Spleen (tissue), 11 donors: ENCODE measurements at regions not wholly inside any gene's neighbourhood (a gene's known extent, or its start where the extent isn't known, plus 50 kb on each side); places are given as distances from the start of the nearest gene placed in this dataset.

Experiments
- DNase-seq: peaks from one replicate; pipeline ENCODE4 v3.0.0-alpha.2; 2020
- H3K27ac ChIP-seq, 8 donors: fragments of 200-600 bp; sonication (generic) in 7 of 8; 1 replicate in 4 of 8; 2 replicates in 4 of 8; pipeline versions ENCODE4 v1.5.0 to v1.8.0; 2016 to 2021; ENCODE audit warnings: inconsistent platforms in 4 of 8, mild to moderate bottlenecking in 4 of 8, moderate library complexity in 1 of 8
- H3K27me3 ChIP-seq, 7 donors: fragments of 200-600 bp; sonication (generic) in 6 of 7; replicated peaks in 1 of 7; 1 replicate in 4 of 7; 2 replicates in 3 of 7; pipeline versions ENCODE4 v1.5.0 to v1.8.0; 2016 to 2021; ENCODE audit warnings: inconsistent platforms in 3 of 7, mild to moderate bottlenecking in 1 of 7
- H3K36me3 ChIP-seq, 6 donors: fragments of 200-600 bp; sonication (generic) in 5 of 6; 1 replicate in 4 of 6; 2 replicates in 2 of 6; pipeline versions ENCODE4 v1.5.0 to v1.8.0; 2016 to 2021; ENCODE audit warnings: inconsistent platforms in 2 of 6
- H3K4me1 ChIP-seq, 6 donors: fragments of 200-600 bp; sonication (generic) in 5 of 6; 1 replicate in 3 of 6; 2 replicates in 3 of 6; pipeline versions ENCODE4 v1.5.0 to v1.8.0; 2016 to 2021; ENCODE audit warnings: inconsistent platforms in 3 of 6
- H3K4me3 ChIP-seq, 8 donors: fragments of 200-600 bp; sonication (generic) in 7 of 8; 1 replicate in 4 of 8; 2 replicates in 4 of 8; pipeline versions ENCODE4 v1.5.0 to v1.8.0; 2016 to 2021; ENCODE audit warnings: inconsistent platforms in 4 of 8, mild to moderate bottlenecking in 4 of 8, moderate library complexity in 2 of 8
- H3K9me3 ChIP-seq, 8 donors: fragments of 200-600 bp; sonication (generic) in 7 of 8; 1 replicate in 4 of 8; 2 replicates in 4 of 8; pipeline versions ENCODE4 v1.5.0 to v1.8.0; 2016 to 2021; ENCODE audit warnings: inconsistent platforms in 4 of 8
- POLR2A ChIP-seq, 3 donors: fragments of 450-650 bp; IDR thresholded peaks; one replicate each; pipeline ENCODE4 v1.5.1; 2017; ENCODE audit warnings: antibody characterized with exemption in 3 of 3, mild to moderate bottlenecking in 1 of 3
- POLR2AphosphoS5 ChIP-seq, 3 donors: sonication (generic); formaldehyde crosslinking; IDR thresholded peaks; one replicate each; pipeline ENCODE4 v1.5.1; 2017; ENCODE audit warnings: antibody characterized with exemption in 3 of 3
- WGBS, 5 donors: extraction: QIAGEN DNeasy Blood & Tissue Kit in 3 of 5; methylation state at CpG; one replicate each; pipeline versions ENCODE4 v1.1.5 to v1.1.7; 2013 to 2018; 5-methylcytosine and 5-hydroxymethylcytosine counted together
- intact Hi-C: fragments of 100-400 bp; cut with DNase I; formaldehyde crosslinking; loops from one replicate; pipeline ENCODE4 v1.15.0; 2023; ENCODE audit warnings: low total_unique reads
- TF ChIP-seq, protein P1 (sequence below), 11 experiments: fragments of 200-600 bp in 7 of 11; fragments of 450-650 bp in 4 of 11; sonication (generic) in 4 of 11; IDR thresholded peaks in 8 of 11; conservative IDR thresholded peaks in 3 of 11; 1 replicate in 7 of 11; 2 replicates in 4 of 11; pipeline versions ENCODE4 v1.4.0 to v1.8.0; 2016 to 2021; ENCODE audit warnings: antibody characterized with exemption in 11 of 11, inconsistent platforms in 4 of 11, mild to moderate bottlenecking in 1 of 11
- donor health status: healthy with polysubstance abuse.
- donor health status: DM: no; HTN: no; CAD: no; lungs with moderate emphysema.
- donor health status: DM: no; HTN: no; CAD: no.
- donor health status: Bipolar disorder and iron deficiency.
- donor health status: healthy.
- donor health status: DM: no; HTN: no; CAD: no.
- donor health status: DM: yes; HTN: yes; CAD: no.

DNA sequence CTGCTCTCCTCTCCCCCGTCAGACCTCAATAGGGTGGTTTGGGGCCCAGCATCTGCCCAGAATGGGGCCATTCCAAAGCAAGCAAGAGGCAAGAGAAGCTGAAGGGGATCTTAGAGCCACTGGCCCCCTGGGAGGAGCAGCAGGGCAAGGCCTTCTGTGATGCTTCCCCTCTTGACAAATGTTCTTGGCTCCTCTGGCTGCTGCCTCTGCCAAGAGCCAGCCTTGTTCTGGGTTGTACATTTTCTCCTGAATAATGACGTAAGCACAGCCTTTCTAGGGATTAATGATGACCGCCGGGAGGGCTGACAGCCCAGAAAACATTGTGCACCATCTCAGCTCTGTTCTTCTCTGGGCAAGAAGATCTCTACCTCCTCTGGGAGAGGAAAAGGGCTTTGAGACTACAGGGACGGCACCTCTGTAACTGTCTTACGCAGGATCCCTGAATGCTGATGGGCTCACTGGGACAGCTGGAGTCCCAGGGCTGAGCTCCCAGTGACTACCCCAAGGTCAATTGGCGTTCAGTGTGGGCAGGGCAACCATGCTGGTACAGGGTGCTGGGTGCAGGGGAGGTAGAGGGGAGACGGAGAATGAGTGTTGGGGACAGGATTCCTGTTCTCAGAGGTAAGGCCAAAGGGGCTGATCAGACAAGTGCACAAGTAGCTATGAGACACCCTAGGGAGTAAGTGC is 253.3 kb downstream of the FAM43A start:
- TF ChIP-seq, protein P1, sequence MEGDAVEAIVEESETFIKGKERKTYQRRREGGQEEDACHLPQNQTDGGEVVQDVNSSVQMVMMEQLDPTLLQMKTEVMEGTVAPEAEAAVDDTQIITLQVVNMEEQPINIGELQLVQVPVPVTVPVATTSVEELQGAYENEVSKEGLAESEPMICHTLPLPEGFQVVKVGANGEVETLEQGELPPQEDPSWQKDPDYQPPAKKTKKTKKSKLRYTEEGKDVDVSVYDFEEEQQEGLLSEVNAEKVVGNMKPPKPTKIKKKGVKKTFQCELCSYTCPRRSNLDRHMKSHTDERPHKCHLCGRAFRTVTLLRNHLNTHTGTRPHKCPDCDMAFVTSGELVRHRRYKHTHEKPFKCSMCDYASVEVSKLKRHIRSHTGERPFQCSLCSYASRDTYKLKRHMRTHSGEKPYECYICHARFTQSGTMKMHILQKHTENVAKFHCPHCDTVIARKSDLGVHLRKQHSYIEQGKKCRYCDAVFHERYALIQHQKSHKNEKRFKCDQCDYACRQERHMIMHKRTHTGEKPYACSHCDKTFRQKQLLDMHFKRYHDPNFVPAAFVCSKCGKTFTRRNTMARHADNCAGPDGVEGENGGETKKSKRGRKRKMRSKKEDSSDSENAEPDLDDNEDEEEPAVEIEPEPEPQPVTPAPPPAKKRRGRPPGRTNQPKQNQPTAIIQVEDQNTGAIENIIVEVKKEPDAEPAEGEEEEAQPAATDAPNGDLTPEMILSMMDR (IDR thresholded peaks at IDR 0.05 in 8 of 11, conservative IDR thresholded peaks at IDR 0.05 in 3 of 11) = no peak
- TF ChIP-seq POLR2AphosphoS5 (IDR thresholded peaks at IDR 0.05) = peak in 2 of 3 donors; percentile 63 to 72
- H3K4me1 ChIP-seq = peaks cover 0 to 46% (median 20%) of the 10 kb centered on the region in 6 donors
- 61 to 72% (median 71%) methylated on average over 7 to 8 of the region's 8 CpGs for WGBS, 5 donors
- peak overlapping the region in 6 of 8 donors; percentile 20 to 72 (median 60) for H3K27ac ChIP-seq
- H3K4me3 ChIP-seq = no peak overlapping the region
- no peaks in the 10 kb centered on the region for H3K36me3 ChIP-seq
- DNase-seq = no peak
- H3K27me3 ChIP-seq = no peaks in the 10 kb centered on the region
- H3K9me3 ChIP-seq = no peaks in the 10 kb centered on the region
- intact Hi-C loops = no loop called here

DNA sequence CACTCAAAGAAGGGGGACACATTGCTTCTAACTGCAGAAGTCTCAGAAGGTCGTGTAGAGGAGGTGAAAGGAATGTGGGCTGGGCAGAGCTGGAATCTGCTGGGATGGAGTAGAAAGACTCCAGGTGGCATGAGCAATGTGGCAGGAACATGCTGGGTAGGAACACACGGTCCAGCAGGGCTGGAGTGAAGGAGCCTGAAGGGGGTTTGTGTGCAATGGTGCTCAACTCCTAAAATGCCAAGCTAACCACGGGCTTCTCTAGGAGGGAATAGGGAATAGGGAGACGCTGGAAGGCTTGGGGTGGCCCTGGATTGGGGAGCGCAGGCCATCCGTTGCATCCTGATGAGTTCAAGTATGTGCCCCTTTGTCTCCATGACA is 253.8 kb downstream of the FAM43A start:
- peaks cover 0 to 46% (median 20%) of the 10 kb centered on the region in 6 donors for H3K4me1 ChIP-seq
- no peak overlapping the region for H3K4me3 ChIP-seq
- no peak for DNase-seq
- TF ChIP-seq POLR2AphosphoS5 (IDR thresholded peaks at IDR 0.05) = no peak
- TF ChIP-seq, protein P1 (IDR thresholded peaks at IDR 0.05 in 8 of 11, conservative IDR thresholded peaks at IDR 0.05 in 3 of 11) = no peak
- no peak for TF ChIP-seq POLR2A (IDR thresholded peaks at IDR 0.05)
- peak overlapping the region in 4 of 8 donors; percentile 39 to 72 (median 66) for H3K27ac ChIP-seq
- 79 to 85% (median 81%) methylated on average over 6 of the region's 6 CpGs for WGBS, 5 donors
- H3K27me3 ChIP-seq = no peaks in the 10 kb centered on the region
- no peaks in the 10 kb centered on the region for H3K36me3 ChIP-seq
- intact Hi-C loops = no loop called here
- H3K9me3 ChIP-seq = no peaks in the 10 kb centered on the region

DNA sequence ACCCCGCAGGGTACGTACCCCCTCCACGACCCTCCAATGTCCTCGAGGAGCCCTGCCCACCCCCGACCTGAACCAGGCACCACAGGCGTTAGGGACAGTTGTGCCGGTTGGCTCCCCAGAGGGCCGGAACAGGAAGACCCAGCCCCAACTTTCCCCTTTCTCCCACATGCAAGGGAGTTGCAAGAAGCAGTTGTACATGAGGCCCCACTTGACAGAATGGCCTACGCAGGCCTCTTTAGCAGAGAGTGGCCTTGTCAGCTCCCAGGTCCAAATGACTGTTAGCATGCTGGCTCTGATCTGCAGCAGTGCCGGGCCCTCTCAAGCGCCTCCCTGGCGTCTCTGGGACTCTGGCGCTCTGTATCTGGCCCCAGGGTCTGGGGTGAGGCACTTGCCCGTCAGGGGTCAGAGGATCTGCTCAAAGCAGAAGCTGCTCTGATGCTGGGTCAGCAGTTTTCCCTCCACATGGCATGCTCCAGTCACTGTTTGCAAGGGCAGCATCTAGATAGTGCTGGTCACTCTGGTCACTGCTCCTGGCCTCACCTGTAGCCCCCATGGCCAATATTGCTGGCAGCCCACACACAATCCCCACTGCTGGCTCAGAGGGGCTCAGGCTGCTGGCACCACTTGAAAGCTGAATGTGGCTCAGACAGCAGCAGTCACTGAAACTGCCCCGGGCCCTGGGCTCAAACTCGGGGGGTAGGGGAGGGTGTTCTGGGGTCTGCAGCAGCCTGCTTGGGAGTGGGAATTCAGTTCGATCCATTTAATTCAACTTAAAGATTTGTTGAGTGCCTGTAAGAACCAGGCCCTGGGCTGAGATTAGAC is 254.5 kb downstream of the FAM43A start:
- 78 to 87% (median 82%) methylated on average over 10 to 17 of the region's 17 CpGs for WGBS, 5 donors
- peak in 2 of 3 donors; percentile 21 to 28 for TF ChIP-seq POLR2AphosphoS5 (IDR thresholded peaks at IDR 0.05)
- TF ChIP-seq, protein P1 (IDR thresholded peaks at IDR 0.05 in 8 of 11, conservative IDR thresholded peaks at IDR 0.05 in 3 of 11) = no peak
- no peak for TF ChIP-seq POLR2A (IDR thresholded peaks at IDR 0.05)
- Histone ChIP-seq H3K4me3 (no peak overlapping the region), H3K4me1 (peaks cover 0 to 41% (median 21%) of the 10 kb centered on the region in 6 donors), H3K27ac (peak overlapping the region in 1 of 8 donors; percentile 72), H3K27me3 (no peaks in the 10 kb centered on the region), H3K9me3 (no peaks in the 10 kb centered on the region), H3K36me3 (no peaks in the 10 kb centered on the region)
- DNase-seq = no peak
- intact Hi-C loops = no loop called here

DNA sequence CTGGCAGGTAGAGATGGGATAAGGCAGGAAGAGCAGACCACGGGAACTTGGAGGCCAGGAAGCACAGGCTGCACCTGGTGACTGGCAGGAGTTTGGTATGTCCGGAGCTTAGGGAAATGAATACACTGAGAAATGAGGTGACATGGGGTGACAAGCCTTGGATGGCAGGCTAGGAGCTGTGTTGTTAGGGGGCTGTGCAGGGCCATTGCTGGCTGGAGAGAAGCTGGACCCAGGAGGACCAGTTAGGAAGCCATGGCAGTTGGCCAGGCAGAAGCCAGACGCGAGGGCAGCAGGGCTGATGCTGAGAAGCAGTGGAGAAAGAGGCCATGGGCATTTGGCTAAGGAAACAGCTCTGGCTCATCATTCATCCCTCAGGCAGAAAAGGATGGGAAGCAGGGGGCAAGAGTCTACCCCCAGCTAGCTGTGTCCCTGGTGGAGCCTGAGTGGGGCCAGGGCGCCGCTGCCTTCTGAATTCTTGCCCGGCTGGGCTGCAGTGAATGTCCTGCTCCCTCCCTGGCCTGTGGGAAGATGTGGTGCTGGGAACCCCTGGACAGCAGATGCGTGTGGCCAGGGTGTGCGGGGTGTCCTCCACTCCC is 255.8 kb downstream of the FAM43A start:
- H3K27me3 ChIP-seq = no peaks in the 10 kb centered on the region
- no peak overlapping the region for H3K4me3 ChIP-seq
- intact Hi-C loops = no loop called here
- H3K9me3 ChIP-seq = no peaks in the 10 kb centered on the region
- H3K27ac ChIP-seq = no peak overlapping the region
- WGBS, 5 donors = 73 to 87% (median 77%) methylated on average over 6 to 9 of the region's 9 CpGs
- TF ChIP-seq POLR2A (IDR thresholded peaks at IDR 0.05) (no peak), POLR2AphosphoS5 (IDR thresholded peaks at IDR 0.05) (no peak)
- TF ChIP-seq, protein P1 (IDR thresholded peaks at IDR 0.05 in 8 of 11, conservative IDR thresholded peaks at IDR 0.05 in 3 of 11) = no peak
- no peak for DNase-seq
- no peaks in the 10 kb centered on the region for H3K36me3 ChIP-seq
- H3K4me1 ChIP-seq = peaks cover 0 to 49% (median 27%) of the 10 kb centered on the region in 6 donors
